WTC11 (cell line): ENCODE measurements at regions not wholly inside any gene's neighbourhood (a gene's known extent, or its start where the extent isn't known, plus 50 kb on each side); places are given as distances from the start of the nearest gene placed in this dataset.

Experiments used
- ATAC-seq: fragments of 200-7000 bp; cut with Tn5 transposase; 2 replicates; pipeline ENCODE4 v1.10.0; 2021; ENCODE audit warnings: mild to moderate bottlenecking, moderate library complexity
- CTCF ChIA-PET: fragments of 300-600 bp; sonication (Branson Sonifier 250); formaldehyde crosslinking; loops from one replicate; lab custom pipeline; 2021; ENCODE audit warnings: antibody characterized with exemption; lab: Charles Lee
- POLR2A ChIA-PET: fragments of 350-600 bp; sonication (Branson Sonifier 250); formaldehyde crosslinking; loops from one replicate; lab custom pipeline; 2021; ENCODE audit warnings: antibody characterized with exemption; lab: Charles Lee
- DNase-seq: peaks from one replicate; pipeline ENCODE4 v3.0.0; 2021; ENCODE audit warnings: low spot score
- H3K27ac Mint-ChIP-seq: 2 replicates; pipeline ENCODE4 v1.8.0; 2021; ENCODE audit warnings: mixed read lengths
- H3K27me3 Mint-ChIP-seq: 2 replicates; pipeline ENCODE4 v1.8.0; 2021; ENCODE audit warnings: low read depth, mild to moderate bottlenecking, moderate library complexity, mixed read lengths
- H3K36me3 Mint-ChIP-seq: 2 replicates; pipeline ENCODE4 v1.8.0; 2021; ENCODE audit warnings: mixed read lengths
- H3K4me1 Mint-ChIP-seq: 2 replicates; pipeline ENCODE4 v1.8.0; 2022; ENCODE audit warnings: mixed read lengths
- H3K4me3 Mint-ChIP-seq: 2 replicates; pipeline ENCODE4 v1.8.0; 2021; ENCODE audit warnings: mild to moderate bottlenecking, moderate library complexity, mixed read lengths
- H3K9me3 Mint-ChIP-seq: 2 replicates; pipeline ENCODE4 v1.8.0; 2021; ENCODE audit warnings: mixed read lengths
- AR ChIP-seq: fragments of 250-450 bp; sonication (Bioruptor Pico); IDR thresholded peaks from 2 replicates; pipeline ENCODE4 v1.9.0; 2021; ENCODE audit warnings: mild to moderate bottlenecking
- ATF3 ChIP-seq: sonication (generic); formaldehyde crosslinking; conservative IDR thresholded peaks from 2 replicates; pipeline ENCODE4 v1.8.1; 2022; ENCODE audit warnings: mild to moderate bottlenecking, missing genetic modification reagents
- FOXP4 ChIP-seq: sonication (generic); formaldehyde crosslinking; IDR thresholded peaks from 2 replicates; pipeline ENCODE4 v1.8.0; 2022; ENCODE audit warnings: mild to moderate bottlenecking, missing genetic modification reagents
- GTF2I ChIP-seq: fragments of 250-450 bp; sonication (Bioruptor Pico); conservative IDR thresholded peaks from 2 replicates; pipeline ENCODE4 v1.4.0; 2021; ENCODE audit warnings: mild to moderate bottlenecking
- HMGA2 ChIP-seq: fragments of 250-450 bp; sonication (Bioruptor Pico); IDR thresholded peaks from 2 replicates; pipeline ENCODE4 v1.4.0; 2021; ENCODE audit warnings: mild to moderate bottlenecking, moderate library complexity
- JAZF1 ChIP-seq: fragments of 250-450 bp; sonication (Bioruptor Pico); IDR thresholded peaks from 2 replicates; pipeline ENCODE4 v1.9.0; 2021; ENCODE audit warnings: moderate library complexity, mild to moderate bottlenecking, inconsistent platforms
- MLX ChIP-seq: sonication (generic); formaldehyde crosslinking; IDR thresholded peaks from 2 replicates; pipeline ENCODE4 v1.8.1; 2023; ENCODE audit warnings: mild to moderate bottlenecking, missing genetic modification reagents, moderate library complexity
- MYBL2 ChIP-seq: sonication (generic); formaldehyde crosslinking; IDR thresholded peaks from 2 replicates; pipeline ENCODE4 v1.8.1; 2023; ENCODE audit warnings: mild to moderate bottlenecking, moderate library complexity, missing genetic modification reagents
- NFE2L1 ChIP-seq: sonication (generic); formaldehyde crosslinking; IDR thresholded peaks from 2 replicates; pipeline ENCODE4 v1.8.1; 2023; ENCODE audit warnings: missing genetic modification reagents
- NR2C2 ChIP-seq: sonication (generic); formaldehyde crosslinking; IDR thresholded peaks from 2 replicates; pipeline ENCODE4 v1.8.0; 2022; ENCODE audit warnings: mild to moderate bottlenecking, missing genetic modification reagents
- PRDM15 ChIP-seq: sonication (generic); formaldehyde crosslinking; IDR thresholded peaks from 2 replicates; pipeline ENCODE4 v1.8.0; 2022; ENCODE audit warnings: missing genetic modification reagents
- SOX15 ChIP-seq: fragments of 250-450 bp; sonication (Bioruptor Pico); IDR thresholded peaks from 2 replicates; pipeline ENCODE4 v1.9.0; 2021; ENCODE audit warnings: mild to moderate bottlenecking
- USF2 ChIP-seq: sonication (generic); formaldehyde crosslinking; IDR thresholded peaks from 2 replicates; pipeline ENCODE4 v1.8.1; 2023; ENCODE audit warnings: mild to moderate bottlenecking, missing genetic modification reagents, moderate library complexity
- ZNF121 ChIP-seq: sonication (generic); formaldehyde crosslinking; IDR thresholded peaks from 2 replicates; pipeline ENCODE4 v1.8.0; 2023; ENCODE audit warnings: missing genetic modification reagents
- ZNF512 ChIP-seq: sonication (generic); formaldehyde crosslinking; IDR thresholded peaks from 2 replicates; pipeline ENCODE4 v1.8.1; 2022; ENCODE audit warnings: missing genetic modification reagents, borderline replicate concordance
- ZNF532 ChIP-seq: fragments of 250-450 bp; sonication (Bioruptor Pico); IDR thresholded peaks from 2 replicates; pipeline ENCODE4 v1.9.0; 2021; ENCODE audit warnings: mild to moderate bottlenecking, borderline replicate concordance

- H3K36me3 Mint-ChIP-seq, result no peaks in the 10 kb centered on the region
- TF ChIP-seq NFE2L1 (CRISPR knock-in tag) (no peak), HMGA2 (CRISPR knock-in tag) (no peak), AR (no peak), FOXP4 (CRISPR knock-in tag) (no peak), USF2 (CRISPR knock-in tag) (no peak), JAZF1 (CRISPR knock-in tag) (no peak), NR2C2 (CRISPR knock-in tag) (no peak), PRDM15 (no peak), MLX (CRISPR knock-in tag) (no peak), GTF2I (CRISPR knock-in tag) (no peak), SOX15 (CRISPR knock-in tag) (no peak), ZNF512 (CRISPR knock-in tag) (no peak), MYBL2 (CRISPR knock-in tag) (no peak), ZNF532 (no peak), ATF3 (CRISPR knock-in tag) (no peak), ZNF121 (no peak)
- no peak overlapping the region for H3K4me3 Mint-ChIP-seq
- H3K4me1 Mint-ChIP-seq, result no peaks in the 10 kb centered on the region; the same call in 1 of the 2 replicates
- ChIA-PET POLR2A (no interaction called here), CTCF (no interaction called here)
- H3K27ac Mint-ChIP-seq, result no peak overlapping the region
- DNase-seq (no peak), ATAC-seq (no peak)
- no peaks in the 10 kb centered on the region for H3K27me3 Mint-ChIP-seq
- H3K9me3 Mint-ChIP-seq, result peaks cover 5% of the 10 kb centered on the region; the same call in 1 of the 2 replicates
Observed at GRCh38 chr11:70620510-70621184, 222.3 kb downstream of the CTTN start.
